ENCODE measurements at regions not wholly inside any gene's neighbourhood (a gene's known extent, or its start where the extent isn't known, plus 50 kb on each side); places are given as distances from the start of the nearest gene placed in this dataset.
A peak's percentile ranks its signal among the peaks of the same experiment; 100 is the strongest.

GRCh38 chr3:132974097-132974496 is 64.1 kb upstream of the TMEM108 start:
- H4K91ac ChIP-seq (ENCODE audit: low read depth, low read length), result no peak overlapping the region
- H3K79me1 ChIP-seq (ENCODE audit: low read length), result peaks cover 1% of the 10 kb centered on the region
- H3K14ac ChIP-seq (ENCODE audit: low read length), result no peak overlapping the region
- DNase-seq, result peak; percentile 96 to 97
- H2BK120ac ChIP-seq (ENCODE audit: insufficient read depth, low read length, poor library complexity), result no peak overlapping the region
- H3K4me3 ChIP-seq (ENCODE audit: low read depth, low read length), result no peak overlapping the region
- H4K12ac ChIP-seq (ENCODE audit: low read depth, low read length), result no peak overlapping the region
- no peak overlapping the region for H2BK5ac ChIP-seq (ENCODE audit: low read depth, low read length, poor library complexity)
- peaks cover 2 to 6% of the 10 kb centered on the region in 2 experiments for H3K4me1 ChIP-seq (ENCODE audit: control insufficient read depth in 1 of 2, insufficient read depth in 2 of 2, low read length in 2 of 2)
- H3K4ac ChIP-seq (ENCODE audit: low read depth, low read length), result no peak overlapping the region
- H3K27me3 ChIP-seq (ENCODE audit: insufficient read depth, low read length), result no peaks in the 10 kb centered on the region
- no peak overlapping the region for H3K9ac ChIP-seq (ENCODE audit: low read length)
- H3K36me3 ChIP-seq (ENCODE audit: control insufficient read depth in 1 of 2, insufficient read depth in 2 of 2, low read length in 2 of 2), result no peaks in the 10 kb centered on the region
- H3K18ac ChIP-seq (ENCODE audit: low read length), result no peak overlapping the region
- no peak overlapping the region for H3K27ac ChIP-seq (ENCODE audit: low read depth, low read length)
- H3K23ac ChIP-seq (ENCODE audit: low read length), result no peak overlapping the region
- H3K9me3 ChIP-seq (ENCODE audit: insufficient read depth, low read depth, low read length), result no peaks in the 10 kb centered on the region
- no peak overlapping the region for H4K8ac ChIP-seq (ENCODE audit: low read depth, low read length)
- no peak overlapping the region for H3K4me2 ChIP-seq (ENCODE audit: low read length)
- no peak overlapping the region for H2AFZ ChIP-seq (ENCODE audit: insufficient read depth, low read length, poor library complexity)
- WGBS (ENCODE audit: extremely low coverage, insufficient coverage, insufficient read length), result no CpG with 5 or more reads among the region's 7 CpGs
- no peaks in the 10 kb centered on the region for H3K79me2 ChIP-seq (ENCODE audit: control insufficient read depth, insufficient read depth, low read length, poor library complexity)
- H2AK5ac ChIP-seq (ENCODE audit: low read length), result no peak overlapping the region
- H2BK12ac ChIP-seq (ENCODE audit: low read length), result no peak overlapping the region

- no CpG with 5 or more reads among the region's 5 CpGs for WGBS (ENCODE audit: extremely low coverage, insufficient coverage, insufficient read length)
- Histone ChIP-seq H3K4me2 (ENCODE audit: low read length) (no peak overlapping the region), H3K23ac (ENCODE audit: low read length) (no peak overlapping the region), H4K12ac (ENCODE audit: low read depth, low read length) (no peak overlapping the region), H3K4me3 (ENCODE audit: low read depth, low read length) (no peak overlapping the region), H3K27ac (ENCODE audit: low read depth, low read length) (no peak overlapping the region), H2AFZ (ENCODE audit: insufficient read depth, low read length, poor library complexity) (no peak overlapping the region), H3K14ac (ENCODE audit: low read length) (no peak overlapping the region), H3K9me3 (ENCODE audit: insufficient read depth, low read depth, low read length) (no peaks in the 10 kb centered on the region), H3K79me2 (ENCODE audit: control insufficient read depth, insufficient read depth, low read length, poor library complexity) (no peaks in the 10 kb centered on the region), H3K4me1 (ENCODE audit: control insufficient read depth in 1 of 2, insufficient read depth in 2 of 2, low read length in 2 of 2) (peaks cover under 1 to 1% of the 10 kb centered on the region in 2 experiments), H3K27me3 (ENCODE audit: insufficient read depth, low read length) (no peaks in the 10 kb centered on the region), H2BK120ac (ENCODE audit: insufficient read depth, low read length, poor library complexity) (no peak overlapping the region), H3K18ac (ENCODE audit: low read length) (no peak overlapping the region), H2BK12ac (ENCODE audit: low read length) (peak overlapping the region; percentile 31), H4K8ac (ENCODE audit: low read depth, low read length) (no peak overlapping the region), H3K79me1 (ENCODE audit: low read length) (peaks cover 1% of the 10 kb centered on the region), H2BK5ac (ENCODE audit: low read depth, low read length, poor library complexity) (no peak overlapping the region), H4K91ac (ENCODE audit: low read depth, low read length) (no peak overlapping the region), H3K4ac (ENCODE audit: low read depth, low read length) (no peak overlapping the region), H3K9ac (ENCODE audit: low read length) (no peak overlapping the region), H3K36me3 (ENCODE audit: control insufficient read depth in 1 of 2, insufficient read depth in 2 of 2, low read length in 2 of 2) (no peaks in the 10 kb centered on the region), H2AK5ac (ENCODE audit: low read length) (no peak overlapping the region)
- DNase-seq, result peak; percentile 77 to 89
Observed at GRCh38 chr3:132973441-132973840, 64.8 kb upstream of the TMEM108 start.

GRCh38 chr3:132972333-132972732 is 65.9 kb upstream of the TMEM108 start:
- DNase-seq, result peak; percentile 70 to 92

GRCh38 chr3:132966374-132966773 is 71.8 kb upstream of the TMEM108 start:
- Histone ChIP-seq H2AK5ac (ENCODE audit: low read length) (no peak overlapping the region), H3K79me1 (ENCODE audit: low read length) (no peaks in the 10 kb centered on the region), H2BK5ac (ENCODE audit: low read depth, low read length, poor library complexity) (no peak overlapping the region), H4K91ac (ENCODE audit: low read depth, low read length) (no peak overlapping the region), H2AFZ (ENCODE audit: insufficient read depth, low read length, poor library complexity) (no peak overlapping the region), H2BK12ac (ENCODE audit: low read length) (no peak overlapping the region), H3K36me3 (ENCODE audit: control insufficient read depth in 1 of 2, insufficient read depth in 2 of 2, low read length in 2 of 2) (no peaks in the 10 kb centered on the region), H3K27me3 (ENCODE audit: insufficient read depth, low read length) (no peaks in the 10 kb centered on the region), H3K4ac (ENCODE audit: low read depth, low read length) (no peak overlapping the region), H4K8ac (ENCODE audit: low read depth, low read length) (no peak overlapping the region), H3K14ac (ENCODE audit: low read length) (no peak overlapping the region), H4K12ac (ENCODE audit: low read depth, low read length) (no peak overlapping the region), H3K4me2 (ENCODE audit: low read length) (no peak overlapping the region), H3K23ac (ENCODE audit: low read length) (no peak overlapping the region), H3K18ac (ENCODE audit: low read length) (no peak overlapping the region), H3K79me2 (ENCODE audit: control insufficient read depth, insufficient read depth, low read length, poor library complexity) (no peaks in the 10 kb centered on the region), H3K9ac (ENCODE audit: low read length) (no peak overlapping the region), H3K4me1 (ENCODE audit: control insufficient read depth in 1 of 2, insufficient read depth in 2 of 2, low read length in 2 of 2) (no peaks in the 10 kb centered on the region), H3K9me3 (ENCODE audit: insufficient read depth, low read depth, low read length) (no peaks in the 10 kb centered on the region), H2BK120ac (ENCODE audit: insufficient read depth, low read length, poor library complexity) (no peak overlapping the region), H3K4me3 (ENCODE audit: low read depth, low read length) (no peak overlapping the region), H3K27ac (ENCODE audit: low read depth, low read length) (no peak overlapping the region)
- no CpG with 5 or more reads among the region's 2 CpGs for WGBS (ENCODE audit: extremely low coverage, insufficient coverage, insufficient read length)
- no peak for DNase-seq

More at GRCh38 chr3:132972333-132972732, 65.9 kb upstream of the TMEM108 start:
- H4K91ac ChIP-seq (ENCODE audit: low read depth, low read length), result no peak overlapping the region
- H4K8ac ChIP-seq (ENCODE audit: low read depth, low read length), result no peak overlapping the region
- H2AK5ac ChIP-seq (ENCODE audit: low read length), result no peak overlapping the region
- no peak overlapping the region for H2BK120ac ChIP-seq (ENCODE audit: insufficient read depth, low read length, poor library complexity)
- H3K4me1 ChIP-seq (ENCODE audit: control insufficient read depth in 1 of 2, insufficient read depth in 2 of 2, low read length in 2 of 2), result no peaks in the 10 kb centered on the region
- no peaks in the 10 kb centered on the region for H3K36me3 ChIP-seq (ENCODE audit: control insufficient read depth in 1 of 2, insufficient read depth in 2 of 2, low read length in 2 of 2)
- no peaks in the 10 kb centered on the region for H3K27me3 ChIP-seq (ENCODE audit: insufficient read depth, low read length)
- H3K4me3 ChIP-seq (ENCODE audit: low read depth, low read length), result no peak overlapping the region
- no peak overlapping the region for H2AFZ ChIP-seq (ENCODE audit: insufficient read depth, low read length, poor library complexity)
- H3K18ac ChIP-seq (ENCODE audit: low read length), result no peak overlapping the region
- no peak overlapping the region for H3K23ac ChIP-seq (ENCODE audit: low read length)
- no peak overlapping the region for H4K12ac ChIP-seq (ENCODE audit: low read depth, low read length)
- no peak overlapping the region for H3K9ac ChIP-seq (ENCODE audit: low read length)
- H3K9me3 ChIP-seq (ENCODE audit: insufficient read depth, low read depth, low read length), result no peaks in the 10 kb centered on the region
- no peaks in the 10 kb centered on the region for H3K79me1 ChIP-seq (ENCODE audit: low read length)
- H2BK12ac ChIP-seq (ENCODE audit: low read length), result no peak overlapping the region
- H3K14ac ChIP-seq (ENCODE audit: low read length), result no peak overlapping the region
- H3K4me2 ChIP-seq (ENCODE audit: low read length), result no peak overlapping the region
- no peak overlapping the region for H2BK5ac ChIP-seq (ENCODE audit: low read depth, low read length, poor library complexity)
- no peaks in the 10 kb centered on the region for H3K79me2 ChIP-seq (ENCODE audit: control insufficient read depth, insufficient read depth, low read length, poor library complexity)
- H3K27ac ChIP-seq (ENCODE audit: low read depth, low read length), result no peak overlapping the region
- H3K4ac ChIP-seq (ENCODE audit: low read depth, low read length), result no peak overlapping the region

All from trophoblast cell (in vitro differentiated cells and primary cell).